ENCODE measurements at regions not wholly inside any gene's neighbourhood (a gene's known extent, or its start where the extent isn't known, plus 50 kb on each side); places are given as distances from the start of the nearest gene placed in this dataset.

DNA sequence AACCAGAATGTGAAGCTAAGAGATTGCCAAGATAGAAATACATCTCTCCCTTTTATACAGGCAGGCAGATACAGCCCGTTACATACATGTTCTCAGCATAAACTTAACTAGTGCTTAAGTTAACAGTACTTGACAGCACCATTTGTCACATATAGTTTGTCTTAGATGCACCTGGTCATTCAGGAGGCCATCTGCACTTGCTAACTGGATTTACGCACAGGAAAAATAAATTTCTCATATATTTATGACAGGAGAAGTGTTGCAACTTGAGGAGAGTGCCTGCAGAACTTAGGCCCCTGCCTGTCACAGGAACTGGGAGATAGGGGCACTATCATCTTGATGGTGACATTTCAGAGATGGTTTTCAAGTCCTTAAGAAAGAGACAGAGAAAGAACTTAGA, 1462.1 kb upstream of the CDH9 start:
- no peak for TF ChIP-seq EZH2 (IDR thresholded peaks at IDR 0.05; ENCODE audit: low read length, missing control alignments)
- TF ChIP-seq, protein P1, sequence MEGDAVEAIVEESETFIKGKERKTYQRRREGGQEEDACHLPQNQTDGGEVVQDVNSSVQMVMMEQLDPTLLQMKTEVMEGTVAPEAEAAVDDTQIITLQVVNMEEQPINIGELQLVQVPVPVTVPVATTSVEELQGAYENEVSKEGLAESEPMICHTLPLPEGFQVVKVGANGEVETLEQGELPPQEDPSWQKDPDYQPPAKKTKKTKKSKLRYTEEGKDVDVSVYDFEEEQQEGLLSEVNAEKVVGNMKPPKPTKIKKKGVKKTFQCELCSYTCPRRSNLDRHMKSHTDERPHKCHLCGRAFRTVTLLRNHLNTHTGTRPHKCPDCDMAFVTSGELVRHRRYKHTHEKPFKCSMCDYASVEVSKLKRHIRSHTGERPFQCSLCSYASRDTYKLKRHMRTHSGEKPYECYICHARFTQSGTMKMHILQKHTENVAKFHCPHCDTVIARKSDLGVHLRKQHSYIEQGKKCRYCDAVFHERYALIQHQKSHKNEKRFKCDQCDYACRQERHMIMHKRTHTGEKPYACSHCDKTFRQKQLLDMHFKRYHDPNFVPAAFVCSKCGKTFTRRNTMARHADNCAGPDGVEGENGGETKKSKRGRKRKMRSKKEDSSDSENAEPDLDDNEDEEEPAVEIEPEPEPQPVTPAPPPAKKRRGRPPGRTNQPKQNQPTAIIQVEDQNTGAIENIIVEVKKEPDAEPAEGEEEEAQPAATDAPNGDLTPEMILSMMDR (conservative IDR thresholded peaks at IDR 0.05 in 1 of 2, IDR thresholded peaks at IDR 0.05 in 1 of 2; ENCODE audit: low read depth in 1 of 2, low read length in 2 of 2), result no peak
- H3K4me3 ChIP-seq (replicated peaks in 1 of 4; ENCODE audit: control extremely low read depth in 1 of 4, insufficient read depth in 1 of 4, low read depth in 3 of 4, low read length in 4 of 4), result no peak overlapping the region

GRCh38 chr5:28499766-28500290, 1461.4 kb upstream of the CDH9 start:
- peak in 1 of 2 donors; percentile 59 for DNase-seq (ENCODE audit: low read depth in 2 of 2)
- H3K79me2 ChIP-seq (ENCODE audit: control insufficient read depth, insufficient read depth, low read length), result no peaks in the 10 kb centered on the region
- no peak overlapping the region for H3K4me3 ChIP-seq (replicated peaks in 1 of 4; ENCODE audit: control extremely low read depth in 1 of 4, insufficient read depth in 1 of 4, low read depth in 3 of 4, low read length in 4 of 4)
- H3K9ac ChIP-seq (ENCODE audit: insufficient read depth, low read length), result no peak overlapping the region
- no peaks in the 10 kb centered on the region for H3K9me3 ChIP-seq (ENCODE audit: control insufficient read depth, insufficient read depth, low read depth, low read length)
- TF ChIP-seq, protein P1 (conservative IDR thresholded peaks at IDR 0.05 in 1 of 2, IDR thresholded peaks at IDR 0.05 in 1 of 2; ENCODE audit: low read depth in 1 of 2, low read length in 2 of 2), result no peak
- TF ChIP-seq EZH2 (IDR thresholded peaks at IDR 0.05; ENCODE audit: low read length, missing control alignments), result no peak
- no peak overlapping the region for H2AFZ ChIP-seq (ENCODE audit: low read length)
- H4K20me1 ChIP-seq (ENCODE audit: control insufficient read depth, extremely low read depth, insufficient read depth, low read length), result no peaks in the 10 kb centered on the region
- no peaks in the 10 kb centered on the region for H3K27me3 ChIP-seq (ENCODE audit: control insufficient read depth, insufficient read depth, low read length)
- H3K36me3 ChIP-seq (ENCODE audit: control insufficient read depth, insufficient read depth, low read length), result no peaks in the 10 kb centered on the region
- H3K4me1 ChIP-seq (ENCODE audit: control insufficient read depth, extremely low read depth, insufficient read depth, low read length), result no peaks in the 10 kb centered on the region
- H3K4me2 ChIP-seq (ENCODE audit: extremely low read depth, insufficient read depth, low read length), result no peak overlapping the region
- no peak overlapping the region for H3K27ac ChIP-seq (ENCODE audit: insufficient read depth, low read length)

More for the DNA sequence above, 1462.1 kb upstream of the CDH9 start:
- Histone ChIP-seq H3K9ac (ENCODE audit: insufficient read depth, low read length) (no peak overlapping the region), H3K79me2 (ENCODE audit: control insufficient read depth, insufficient read depth, low read length) (no peaks in the 10 kb centered on the region), H3K36me3 (ENCODE audit: control insufficient read depth, insufficient read depth, low read length) (no peaks in the 10 kb centered on the region), H3K9me3 (ENCODE audit: control insufficient read depth, insufficient read depth, low read depth, low read length) (no peaks in the 10 kb centered on the region), H2AFZ (ENCODE audit: low read length) (no peak overlapping the region), H3K27ac (ENCODE audit: insufficient read depth, low read length) (no peak overlapping the region), H3K4me2 (ENCODE audit: extremely low read depth, insufficient read depth, low read length) (no peak overlapping the region), H3K4me1 (ENCODE audit: control insufficient read depth, extremely low read depth, insufficient read depth, low read length) (no peaks in the 10 kb centered on the region), H3K27me3 (ENCODE audit: control insufficient read depth, insufficient read depth, low read length) (no peaks in the 10 kb centered on the region), H4K20me1 (ENCODE audit: control insufficient read depth, extremely low read depth, insufficient read depth, low read length) (no peaks in the 10 kb centered on the region)
- DNase-seq (ENCODE audit: low read depth in 2 of 2), result no peak

- no peak for DNase-seq (ENCODE audit: low read depth in 2 of 2)
- TF ChIP-seq EZH2 (IDR thresholded peaks at IDR 0.05; ENCODE audit: low read length, missing control alignments), result no peak
- TF ChIP-seq, protein P1 (conservative IDR thresholded peaks at IDR 0.05 in 1 of 2, IDR thresholded peaks at IDR 0.05 in 1 of 2; ENCODE audit: low read depth in 1 of 2, low read length in 2 of 2), result no peak
- no peak overlapping the region for H2AFZ ChIP-seq (ENCODE audit: low read length)
- no peak overlapping the region for H3K9ac ChIP-seq (ENCODE audit: insufficient read depth, low read length)
- H3K4me2 ChIP-seq (ENCODE audit: extremely low read depth, insufficient read depth, low read length), result no peak overlapping the region
- no peaks in the 10 kb centered on the region for H3K9me3 ChIP-seq (ENCODE audit: control insufficient read depth, insufficient read depth, low read depth, low read length)
- no peak overlapping the region for H3K4me3 ChIP-seq (replicated peaks in 1 of 4; ENCODE audit: control extremely low read depth in 1 of 4, insufficient read depth in 1 of 4, low read depth in 3 of 4, low read length in 4 of 4)
- no peaks in the 10 kb centered on the region for H3K36me3 ChIP-seq (ENCODE audit: control insufficient read depth, insufficient read depth, low read length)
- H3K27ac ChIP-seq (ENCODE audit: insufficient read depth, low read length), result no peak overlapping the region
- no peaks in the 10 kb centered on the region for H4K20me1 ChIP-seq (ENCODE audit: control insufficient read depth, extremely low read depth, insufficient read depth, low read length)
- no peaks in the 10 kb centered on the region for H3K79me2 ChIP-seq (ENCODE audit: control insufficient read depth, insufficient read depth, low read length)
- no peaks in the 10 kb centered on the region for H3K27me3 ChIP-seq (ENCODE audit: control insufficient read depth, insufficient read depth, low read length)
- H3K4me1 ChIP-seq (ENCODE audit: control insufficient read depth, extremely low read depth, insufficient read depth, low read length), result no peaks in the 10 kb centered on the region
Measured at GRCh38 chr5:28495876-28496275, 1457.5 kb upstream of the CDH9 start.

Data from fibroblast of lung (primary cell).